ENCODE measurements at regions not wholly inside any gene's neighbourhood (a gene's known extent, or its start where the extent isn't known, plus 50 kb on each side); places are given as distances from the start of the nearest gene placed in this dataset.

DNA sequence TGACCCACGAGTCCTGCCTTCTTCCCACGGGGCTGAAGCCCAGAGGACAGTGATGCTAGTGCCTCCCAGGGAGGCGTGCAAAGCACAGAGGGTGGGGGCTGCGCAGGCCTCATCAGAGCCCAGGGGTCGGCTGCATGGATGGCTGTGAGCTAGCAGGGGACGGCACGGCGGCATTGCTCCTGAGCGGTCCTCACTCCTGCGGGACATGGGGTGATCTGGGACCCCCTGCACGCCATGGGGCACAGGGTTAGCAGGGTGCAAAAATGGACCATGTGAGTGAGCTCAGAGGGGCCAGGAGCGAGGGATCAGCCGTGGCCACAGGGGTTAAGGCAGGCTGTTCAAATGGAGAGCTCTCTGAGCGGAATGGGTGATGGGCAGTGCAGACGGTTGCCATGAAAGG lies 138.3 kb downstream of the SNX19 start:
- Histone ChIP-seq H2BK120ac (ENCODE audit: low read depth, low read length, poor library complexity, severe bottlenecking) (no peak overlapping the region), H2BK5ac (ENCODE audit: insufficient read length, low read length) (no peak overlapping the region), H3K4me2 (ENCODE audit: insufficient read depth, insufficient read length, low read length) (no peak overlapping the region), H3K18ac (ENCODE audit: insufficient read length, low read depth, low read length) (no peak overlapping the region), H3K4me1 (ENCODE audit: insufficient read depth, low read length) (no peaks in the 10 kb centered on the region; the same call in 1 of the 2 replicates), H4K5ac (ENCODE audit: insufficient read length, low read depth, low read length) (no peak overlapping the region), H3K14ac (ENCODE audit: insufficient read depth, low read length) (no peak overlapping the region; the same call in 1 of the 2 replicates), H2BK15ac (ENCODE audit: low read depth, low read length) (no peak overlapping the region), H2AFZ (ENCODE audit: low read length) (no peak overlapping the region), H3K79me1 (ENCODE audit: insufficient read depth, low read depth, low read length, poor library complexity, severe bottlenecking) (no peaks in the 10 kb centered on the region), H2AK5ac (ENCODE audit: insufficient read length, low read length) (no peak overlapping the region), H3K56ac (ENCODE audit: insufficient read length, low read depth, low read length) (no peak overlapping the region), H3K4ac (ENCODE audit: low read depth, low read length) (no peak overlapping the region), H2BK12ac (ENCODE audit: insufficient read length, low read depth, low read length) (no peak overlapping the region), H4K20me1 (ENCODE audit: control insufficient read depth, insufficient read depth, insufficient read length) (no peaks in the 10 kb centered on the region), H3K9me3 (ENCODE audit: control insufficient read depth, low read depth, low read length) (no peaks in the 10 kb centered on the region), H3K27me3 (ENCODE audit: insufficient read depth, low read length) (no peaks in the 10 kb centered on the region), H3K23ac (ENCODE audit: insufficient read length, low read depth, low read length) (no peak overlapping the region), H4K91ac (ENCODE audit: insufficient read length, low read depth, low read length) (no peak overlapping the region), H3T11ph (ENCODE audit: low read length) (no peak overlapping the region), H3K27ac (ENCODE audit: insufficient read length, low read depth, low read length) (no peak overlapping the region), H3K9ac (ENCODE audit: extremely low read depth, insufficient read length, low read length) (no peak overlapping the region), H3K23me2 (ENCODE audit: insufficient read length, low read depth, low read length, poor library complexity, severe bottlenecking) (no peaks in the 10 kb centered on the region), H3K79me2 (ENCODE audit: insufficient read depth, low read length) (no peaks in the 10 kb centered on the region), H2BK20ac (ENCODE audit: low read depth, low read length, poor library complexity, severe bottlenecking) (no peak overlapping the region), H4K8ac (replicated peaks; ENCODE audit: insufficient read length, low read depth, low read length) (no peak overlapping the region)
- WGBS (ENCODE audit: extremely low coverage, insufficient read length, low lambda C conversion rate): no CpG with 5 or more reads among the region's 15 CpGs
- Mint-ChIP-seq H3K27ac (no peak overlapping the region), H3K9me3 (no peaks in the 10 kb centered on the region; a peak in 2 of 5 replicates), H3K36me3 (ENCODE audit: insufficient read depth in 1 of 3, low read depth in 3 of 3) (no peaks in the 10 kb centered on the region; a peak in 1 of 7 replicates), H3K4me3 (no peak overlapping the region), H3K27me3 (ENCODE audit: low read depth) (no peaks in the 10 kb centered on the region), H3K4me1 (peaks cover 12 to 13% of the 10 kb centered on the region in 2 experiments)
- DNase-seq: no peak
- TF ChIP-seq, protein P1, sequence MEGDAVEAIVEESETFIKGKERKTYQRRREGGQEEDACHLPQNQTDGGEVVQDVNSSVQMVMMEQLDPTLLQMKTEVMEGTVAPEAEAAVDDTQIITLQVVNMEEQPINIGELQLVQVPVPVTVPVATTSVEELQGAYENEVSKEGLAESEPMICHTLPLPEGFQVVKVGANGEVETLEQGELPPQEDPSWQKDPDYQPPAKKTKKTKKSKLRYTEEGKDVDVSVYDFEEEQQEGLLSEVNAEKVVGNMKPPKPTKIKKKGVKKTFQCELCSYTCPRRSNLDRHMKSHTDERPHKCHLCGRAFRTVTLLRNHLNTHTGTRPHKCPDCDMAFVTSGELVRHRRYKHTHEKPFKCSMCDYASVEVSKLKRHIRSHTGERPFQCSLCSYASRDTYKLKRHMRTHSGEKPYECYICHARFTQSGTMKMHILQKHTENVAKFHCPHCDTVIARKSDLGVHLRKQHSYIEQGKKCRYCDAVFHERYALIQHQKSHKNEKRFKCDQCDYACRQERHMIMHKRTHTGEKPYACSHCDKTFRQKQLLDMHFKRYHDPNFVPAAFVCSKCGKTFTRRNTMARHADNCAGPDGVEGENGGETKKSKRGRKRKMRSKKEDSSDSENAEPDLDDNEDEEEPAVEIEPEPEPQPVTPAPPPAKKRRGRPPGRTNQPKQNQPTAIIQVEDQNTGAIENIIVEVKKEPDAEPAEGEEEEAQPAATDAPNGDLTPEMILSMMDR (conservative IDR thresholded peaks at IDR 0.05): no peak

Data from H9 (cell line).